WI38 (cell line): ENCODE measurements at regions not wholly inside any gene's neighbourhood (a gene's known extent, or its start where the extent isn't known, plus 50 kb on each side); places are given as distances from the start of the nearest gene placed in this dataset.

Experiments
- H3K4me3 ChIP-seq: 2 replicates; pipeline ENCODE4 v1.5.1; 2011; ENCODE audit warnings: low read depth, mild to moderate bottlenecking, control low read depth, low read length
- TF ChIP-seq, protein P1 (sequence below): IDR thresholded peaks from 2 replicates; pipeline ENCODE4 v1.5.1; 2012; ENCODE audit warnings: low read depth, mild to moderate bottlenecking, control low read depth, low read length

DNA sequence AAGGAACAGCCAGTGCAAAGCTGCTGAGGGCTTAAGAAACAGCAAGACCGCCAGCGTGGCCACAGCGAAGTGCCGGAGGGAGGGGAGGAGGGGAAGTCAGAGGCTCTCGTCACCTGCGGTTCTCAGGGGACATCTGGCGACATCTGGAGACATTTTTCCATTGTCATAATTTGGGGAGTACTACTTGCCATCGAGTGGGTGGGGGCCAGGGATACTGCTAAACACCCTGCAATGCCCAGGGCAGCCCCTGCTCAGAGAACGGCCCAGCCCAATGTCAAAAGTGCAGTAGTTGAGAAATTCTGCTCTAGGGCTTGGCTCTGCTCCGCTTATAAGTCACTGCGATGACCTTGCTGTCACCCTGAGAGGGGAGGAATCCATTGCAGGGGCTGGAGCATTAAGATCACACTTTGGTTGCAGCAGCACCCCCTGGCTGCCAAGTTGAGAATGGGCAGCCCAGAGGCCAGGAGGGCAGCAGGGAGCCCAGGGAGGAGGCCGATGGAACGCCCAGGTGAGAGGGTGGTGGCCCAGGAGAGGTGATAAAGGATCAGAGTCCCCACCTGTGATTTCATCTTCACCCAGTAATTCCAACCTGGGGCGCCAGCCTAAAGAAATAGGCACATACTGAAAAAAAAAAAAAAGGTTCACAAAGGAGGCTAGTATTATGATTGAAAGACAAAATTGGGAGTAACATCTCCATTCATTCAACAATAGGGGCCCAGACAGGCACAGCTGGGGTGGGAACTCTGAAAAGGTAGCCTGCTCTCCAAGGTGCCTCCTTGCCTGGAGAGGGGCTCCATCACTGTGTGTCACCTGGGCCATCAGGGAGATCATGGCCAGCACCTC, 218.2 kb downstream of the BMP7 start:
- TF ChIP-seq, protein P1, sequence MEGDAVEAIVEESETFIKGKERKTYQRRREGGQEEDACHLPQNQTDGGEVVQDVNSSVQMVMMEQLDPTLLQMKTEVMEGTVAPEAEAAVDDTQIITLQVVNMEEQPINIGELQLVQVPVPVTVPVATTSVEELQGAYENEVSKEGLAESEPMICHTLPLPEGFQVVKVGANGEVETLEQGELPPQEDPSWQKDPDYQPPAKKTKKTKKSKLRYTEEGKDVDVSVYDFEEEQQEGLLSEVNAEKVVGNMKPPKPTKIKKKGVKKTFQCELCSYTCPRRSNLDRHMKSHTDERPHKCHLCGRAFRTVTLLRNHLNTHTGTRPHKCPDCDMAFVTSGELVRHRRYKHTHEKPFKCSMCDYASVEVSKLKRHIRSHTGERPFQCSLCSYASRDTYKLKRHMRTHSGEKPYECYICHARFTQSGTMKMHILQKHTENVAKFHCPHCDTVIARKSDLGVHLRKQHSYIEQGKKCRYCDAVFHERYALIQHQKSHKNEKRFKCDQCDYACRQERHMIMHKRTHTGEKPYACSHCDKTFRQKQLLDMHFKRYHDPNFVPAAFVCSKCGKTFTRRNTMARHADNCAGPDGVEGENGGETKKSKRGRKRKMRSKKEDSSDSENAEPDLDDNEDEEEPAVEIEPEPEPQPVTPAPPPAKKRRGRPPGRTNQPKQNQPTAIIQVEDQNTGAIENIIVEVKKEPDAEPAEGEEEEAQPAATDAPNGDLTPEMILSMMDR, result peak; percentile 29; the same call in 1 of the 2 replicates
- no peak overlapping the region for H3K4me3 ChIP-seq

DNA sequence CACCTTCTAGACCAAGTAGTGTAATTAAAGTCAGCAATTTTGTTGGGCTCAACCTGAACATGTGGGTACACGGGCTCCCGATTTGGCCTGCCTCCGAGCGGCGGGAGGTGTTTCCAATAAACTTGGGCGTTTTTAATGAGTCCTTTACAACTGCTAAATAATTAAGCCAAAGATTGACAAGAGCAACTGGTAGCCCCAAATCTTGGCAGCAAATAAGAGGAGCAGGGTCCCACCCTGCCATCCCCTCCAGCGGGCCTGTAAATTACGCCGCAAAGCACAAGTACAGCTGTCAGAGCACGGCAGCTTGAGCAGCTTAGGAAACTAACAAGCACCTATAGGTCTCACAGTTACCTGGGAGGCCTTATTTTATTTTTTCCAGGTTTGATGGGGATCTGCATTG, 217.1 kb downstream of the BMP7 start:
- TF ChIP-seq, protein P1, result no peak
- H3K4me3 ChIP-seq, result no peak overlapping the region

DNA sequence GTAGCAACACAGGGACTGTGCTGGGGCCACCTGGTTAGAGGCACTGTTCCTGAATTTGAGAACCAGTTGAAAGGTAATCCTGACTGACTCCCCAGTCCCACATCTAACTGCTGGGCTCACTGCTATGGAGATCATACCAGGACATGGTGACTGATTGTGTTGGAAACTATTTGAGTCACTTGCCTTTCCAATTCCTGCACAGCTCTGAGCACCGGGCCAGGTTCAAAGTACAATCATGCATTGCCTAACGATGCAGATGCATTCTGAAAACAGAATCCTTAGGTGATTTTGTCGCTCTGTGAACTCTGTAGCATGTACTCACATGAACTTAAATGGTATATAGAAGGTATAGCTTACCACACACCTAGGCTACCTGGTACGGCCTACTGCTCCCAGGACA, 215.3 kb downstream of the BMP7 start:
- no peak overlapping the region for H3K4me3 ChIP-seq
- TF ChIP-seq, protein P1, result no peak

DNA sequence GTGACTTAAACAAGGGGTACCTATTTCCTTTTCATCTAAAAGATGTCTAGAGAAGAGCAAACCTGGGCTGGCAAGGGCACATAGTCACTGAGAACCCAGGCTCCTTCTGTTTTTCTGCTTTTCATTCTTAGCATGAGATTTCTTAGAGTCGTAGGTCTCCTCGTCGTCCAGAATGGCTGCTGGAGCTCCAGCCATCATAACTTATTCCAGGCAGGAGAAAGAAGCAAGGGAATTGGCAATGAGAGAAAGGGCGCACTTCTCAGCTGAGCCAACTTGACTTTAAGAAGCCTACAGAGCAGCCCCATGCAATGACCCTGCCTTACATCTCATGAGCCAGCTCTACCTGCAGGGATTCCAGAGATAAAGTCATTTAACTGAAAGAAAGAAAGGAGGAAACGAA, 213.4 kb downstream of the BMP7 start:
- no peak overlapping the region for H3K4me3 ChIP-seq

DNA sequence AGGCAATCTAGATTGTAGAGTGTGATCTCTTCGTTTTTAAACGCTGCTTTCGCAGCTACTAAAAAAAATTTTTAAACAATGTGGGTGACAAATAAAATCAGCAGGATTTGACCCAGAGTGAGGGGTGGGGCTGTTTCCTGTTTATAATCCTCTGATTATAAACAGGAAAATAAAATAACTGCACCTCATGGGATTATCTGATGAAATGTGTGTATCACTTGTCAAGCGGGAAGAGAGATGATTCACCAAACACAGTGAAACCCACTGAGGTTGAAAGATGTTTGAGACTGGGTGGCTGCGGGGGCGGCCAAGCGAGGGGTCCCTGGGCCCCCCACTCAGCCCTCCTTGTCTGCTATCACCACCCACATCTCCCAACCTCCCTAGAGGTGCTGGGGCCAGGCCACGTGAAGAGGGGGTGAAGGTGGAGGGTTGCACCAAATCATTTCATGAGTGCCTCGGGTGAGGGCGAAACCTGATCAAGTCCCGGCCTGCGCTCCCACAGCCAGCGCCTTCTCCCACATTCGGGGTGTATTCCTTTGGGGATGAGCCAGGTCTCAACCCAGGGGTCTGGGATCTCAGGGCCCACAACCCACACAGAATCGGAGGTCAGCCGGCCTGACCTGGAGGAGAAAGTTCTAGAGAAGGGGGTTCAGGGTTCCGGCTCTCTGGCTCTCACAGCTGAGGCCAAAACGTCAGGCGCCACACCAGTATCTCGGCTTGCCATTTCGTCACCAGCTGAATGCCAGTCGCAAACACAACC, 212.5 kb downstream of the BMP7 start:
- TF ChIP-seq, protein P1, result no peak
- H3K4me3 ChIP-seq, result no peak overlapping the region

More for the DNA sequence above, 213.4 kb downstream of the BMP7 start:
- TF ChIP-seq, protein P1, result no peak

DNA sequence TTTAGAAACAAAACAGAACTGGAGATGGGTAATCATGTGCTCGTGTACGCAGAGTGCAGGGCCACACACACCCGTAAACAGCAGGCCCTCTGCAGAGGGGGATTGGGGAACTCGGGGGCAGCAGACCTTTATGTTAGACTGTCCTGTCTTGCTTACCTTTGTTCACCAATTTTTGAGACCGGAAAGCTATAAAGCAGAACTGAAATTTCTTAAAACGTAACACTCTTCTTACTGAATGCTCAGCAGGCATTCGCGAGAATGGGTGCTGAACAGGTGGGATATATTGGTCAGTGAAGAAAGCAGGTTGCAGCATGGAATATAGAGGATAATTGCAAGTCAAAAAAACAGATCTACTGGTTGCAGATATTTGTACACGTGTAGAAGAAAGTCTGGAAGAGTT, 211.1 kb downstream of the BMP7 start:
- TF ChIP-seq, protein P1, result no peak
- no peak overlapping the region for H3K4me3 ChIP-seq

DNA sequence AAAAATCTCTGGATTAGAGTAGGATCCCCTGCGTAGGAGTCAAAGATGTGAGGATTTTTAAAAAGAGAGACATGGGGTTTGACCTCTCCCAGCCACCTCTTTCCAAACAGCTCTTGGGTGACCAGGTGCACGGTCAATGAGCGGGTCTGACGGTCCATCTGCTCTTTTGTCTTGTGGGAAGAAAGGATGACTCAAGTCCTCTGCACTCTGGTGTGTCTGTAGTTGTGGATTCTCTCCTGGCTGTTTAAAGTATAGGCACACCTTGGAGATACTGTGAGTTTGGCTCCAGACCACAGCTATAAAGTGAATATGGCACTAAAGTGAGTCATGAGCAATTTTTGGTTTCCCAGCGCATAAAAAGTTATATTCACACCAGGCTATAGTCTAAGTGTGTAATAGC, 209.8 kb downstream of the BMP7 start:
- H3K4me3 ChIP-seq, result no peak overlapping the region
- TF ChIP-seq, protein P1, result no peak
